ENCODE measurements at regions not wholly inside any gene's neighbourhood (a gene's known extent, or its start where the extent isn't known, plus 50 kb on each side); places are given as distances from the start of the nearest gene placed in this dataset.

DNA sequence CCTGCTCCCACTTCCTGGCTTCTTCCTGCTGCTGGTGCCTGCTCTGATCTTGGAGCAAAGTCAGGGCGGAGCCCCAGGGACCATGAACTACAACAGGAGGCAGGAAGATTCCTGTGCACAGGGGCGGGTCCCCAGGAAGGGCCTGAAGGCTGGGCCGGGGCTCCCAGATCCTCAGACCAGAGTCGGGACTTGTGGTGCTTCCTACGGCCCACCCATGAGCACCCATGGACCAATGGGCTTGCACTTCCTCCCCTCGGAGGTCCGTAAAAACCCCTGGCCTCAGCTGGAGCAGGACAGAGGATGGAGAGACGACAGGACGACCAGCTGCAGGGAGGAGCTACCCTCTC is 1287.1 kb downstream of the TMEM121 start:
- DNase-seq, result no peak

DNA sequence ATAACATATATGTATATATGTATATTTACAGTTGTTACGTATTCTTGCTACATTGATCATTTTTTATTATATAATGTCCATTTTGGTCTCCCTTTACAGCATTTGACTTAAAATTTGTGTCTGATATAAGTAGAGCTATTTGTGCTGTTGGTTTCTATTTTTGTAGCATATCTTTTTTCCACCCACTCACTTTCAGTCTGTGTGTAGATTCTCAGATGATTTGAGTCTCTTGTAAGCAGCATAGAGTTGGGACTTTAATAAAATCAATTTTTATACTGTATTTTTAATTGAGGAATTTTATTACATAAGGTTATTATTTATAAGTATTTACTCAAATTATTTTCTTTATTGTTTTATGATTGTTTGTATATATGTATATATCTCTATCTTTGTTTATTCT is 1293.7 kb downstream of the TMEM121 start:
- no peak for DNase-seq

DNA sequence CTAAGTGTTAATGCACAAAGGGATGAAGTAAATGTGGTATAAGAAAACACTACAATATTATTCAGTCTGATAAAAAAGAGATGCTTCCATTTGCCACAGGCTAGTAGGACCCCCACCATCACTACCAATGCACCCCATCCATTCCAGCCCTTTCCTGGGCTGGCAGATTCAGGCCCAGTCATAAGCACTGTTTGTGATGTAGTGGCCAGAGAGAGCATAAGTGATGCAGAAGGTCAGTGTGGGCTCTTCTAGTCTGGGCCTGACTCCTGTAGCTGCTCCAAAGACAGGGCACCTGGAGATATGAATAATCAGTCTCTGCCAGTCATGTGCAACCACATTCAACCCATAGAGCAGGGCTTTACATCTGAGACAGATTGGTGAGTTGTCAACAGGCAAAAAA is 1294.7 kb downstream of the TMEM121 start:
- DNase-seq, result no peak

DNA sequence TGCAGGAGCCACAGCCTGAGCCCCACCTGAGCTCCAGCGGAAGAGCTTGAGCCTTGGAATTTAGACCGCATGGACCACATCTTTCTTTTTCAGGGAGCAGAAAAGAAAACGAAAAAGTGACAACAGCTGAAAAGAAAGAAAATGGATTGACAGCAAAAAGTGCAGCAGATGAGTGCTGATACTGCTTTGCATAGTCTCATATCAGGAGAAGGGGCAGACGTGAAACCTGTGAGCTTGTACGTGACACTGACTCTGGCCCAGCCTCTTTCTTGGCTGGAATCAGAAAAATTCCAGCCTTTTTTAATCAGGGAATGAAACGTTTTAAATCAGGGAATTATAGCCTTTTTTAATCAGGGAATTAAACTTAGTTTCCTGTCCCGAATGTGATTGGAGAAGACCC is 1296.5 kb downstream of the TMEM121 start:
- DNase-seq, result no peak

DNA sequence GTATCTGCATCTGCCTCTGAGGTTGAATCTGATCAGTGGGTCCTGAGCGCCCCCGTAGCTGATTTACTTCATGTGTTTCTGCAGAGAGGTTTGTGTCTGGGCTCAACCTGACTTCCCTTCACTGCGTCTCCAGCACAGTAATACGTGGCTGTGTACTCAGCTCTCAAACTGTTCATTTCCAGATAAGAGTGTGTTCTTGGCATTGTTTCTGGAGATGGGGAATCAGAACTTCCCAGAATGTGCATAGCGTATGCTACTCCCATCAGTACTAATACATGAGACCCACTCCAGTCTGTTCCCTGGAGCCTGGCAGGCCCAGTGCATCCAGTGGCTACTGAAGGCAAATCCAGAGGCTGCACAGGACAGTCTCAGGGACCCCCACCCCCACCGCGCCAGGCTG is 1297.2 kb downstream of the TMEM121 start:
- DNase-seq, result no peak

DNA sequence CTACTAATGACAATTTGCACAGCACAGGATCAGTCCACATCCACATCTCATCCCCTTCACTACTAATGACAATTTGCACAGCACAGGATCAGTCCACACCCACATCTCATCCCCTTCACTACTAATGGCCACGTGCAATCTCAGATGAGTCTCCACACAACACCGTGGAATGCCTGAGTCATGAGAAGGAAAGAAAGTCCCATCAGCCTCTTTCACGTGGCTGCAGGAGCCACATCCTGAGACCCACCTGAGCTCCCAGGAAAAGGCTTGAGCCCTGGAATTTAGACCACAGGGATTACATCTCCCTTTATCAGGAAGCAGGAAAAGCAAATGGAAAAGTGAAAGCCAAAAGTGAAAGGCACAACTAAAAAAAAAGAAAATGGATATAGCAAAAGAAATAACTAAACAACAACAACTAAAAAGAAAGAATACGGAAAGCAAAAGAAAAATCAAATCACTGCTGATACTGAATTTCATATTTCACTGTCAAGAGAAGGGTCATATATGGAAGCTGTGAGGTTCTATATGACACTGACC is 1300.5 kb downstream of the TMEM121 start:
- no peak for DNase-seq

DNA sequence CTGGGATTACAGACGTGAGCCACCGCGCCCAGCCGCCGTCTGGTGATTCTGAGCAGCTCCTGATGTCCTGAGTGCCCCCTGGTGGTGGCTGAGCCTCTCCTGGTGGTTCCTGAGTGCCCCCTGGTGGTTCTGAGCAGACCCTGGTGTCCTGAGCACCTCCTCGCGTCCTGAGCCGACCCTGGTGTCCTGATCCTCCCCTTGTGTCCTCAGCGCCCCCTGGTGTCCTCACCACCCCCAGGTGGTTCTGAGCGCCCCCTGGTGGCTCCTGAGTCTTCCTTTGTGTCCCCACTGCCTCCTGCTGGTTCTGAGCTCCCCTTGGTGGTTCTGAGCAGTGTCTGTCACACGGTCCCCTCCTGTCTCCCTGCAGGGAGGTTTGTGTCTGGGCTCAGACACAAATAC is 1304.9 kb downstream of the TMEM121 start:
- no peak for DNase-seq

DNA sequence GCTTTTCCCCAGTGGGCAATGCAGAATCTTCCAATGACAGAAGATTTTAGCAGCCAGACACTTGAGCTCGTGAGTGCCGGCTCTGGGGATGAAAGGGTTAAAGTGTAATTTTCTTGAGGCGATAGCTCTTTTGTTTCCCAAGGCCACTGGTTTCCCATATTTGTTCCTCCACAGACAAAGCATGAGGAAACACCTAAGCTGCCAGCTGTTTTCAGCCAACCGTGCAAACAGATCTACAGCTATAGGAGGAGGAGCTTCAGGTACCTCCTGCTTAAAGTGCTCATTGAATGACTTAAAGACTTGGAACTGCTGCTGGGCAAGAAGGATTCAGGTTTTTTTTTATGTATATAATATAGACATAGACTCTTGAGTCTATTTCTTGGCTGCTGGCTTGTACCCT is 1311.5 kb downstream of the TMEM121 start:
- no peak for DNase-seq

DNA sequence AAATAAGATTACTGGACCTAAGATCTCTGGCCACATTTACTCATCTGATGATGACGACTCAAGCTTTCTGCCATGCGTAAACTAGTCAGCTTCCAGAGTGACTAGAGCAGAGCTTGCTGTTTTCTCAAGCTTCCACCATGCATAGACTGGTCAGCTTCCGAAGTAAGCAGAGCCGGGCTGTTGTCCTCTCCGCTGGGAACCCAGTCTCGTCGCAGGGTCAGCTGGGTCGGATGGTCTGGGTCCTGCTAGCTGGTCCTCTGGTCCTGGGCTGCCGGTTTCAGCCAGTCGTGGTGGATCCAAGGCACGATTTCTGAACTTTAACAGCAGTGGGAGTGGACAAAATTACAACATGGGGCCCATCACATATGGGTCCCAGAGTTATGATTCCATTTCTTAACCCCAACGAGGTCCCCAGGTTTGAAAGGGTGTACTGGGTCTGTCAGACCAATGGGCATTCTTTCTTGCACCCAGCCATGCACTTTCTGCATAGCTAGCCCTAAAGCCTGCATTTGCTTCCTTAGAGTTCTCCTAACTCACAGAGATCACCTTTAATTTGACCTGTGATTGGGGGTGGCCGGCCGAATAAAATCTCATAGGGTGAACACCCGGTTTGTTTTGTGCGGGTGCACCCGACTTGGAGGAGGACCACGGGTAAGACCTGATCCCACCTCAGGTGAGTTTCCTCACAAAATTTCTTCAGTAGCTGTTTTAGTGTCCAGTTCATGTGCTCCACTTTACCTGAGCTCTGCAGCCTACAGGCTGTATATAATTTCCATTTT is 1312.8 kb downstream of the TMEM121 start:
- no peak for DNase-seq

DNA sequence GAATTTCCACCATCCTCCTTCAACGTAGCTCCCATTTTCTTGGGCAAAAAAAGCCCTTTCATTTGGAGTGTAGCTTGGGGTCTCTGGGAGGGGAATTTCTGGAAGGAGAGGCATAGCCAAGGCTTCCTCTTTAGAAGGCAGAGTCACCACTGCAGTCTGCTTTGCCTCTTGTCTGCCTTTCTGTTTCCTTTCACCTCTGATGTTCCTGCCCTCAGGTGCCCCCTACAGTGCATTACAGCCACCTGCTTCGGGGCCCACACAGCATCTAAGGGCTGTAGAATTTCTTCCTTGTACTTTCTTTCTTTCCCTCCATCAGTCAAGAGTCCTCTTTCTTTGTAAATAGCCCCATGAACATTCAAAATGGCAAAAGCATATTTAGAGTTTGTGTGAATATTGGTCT is 1313.9 kb downstream of the TMEM121 start:
- no peak for DNase-seq

DNA sequence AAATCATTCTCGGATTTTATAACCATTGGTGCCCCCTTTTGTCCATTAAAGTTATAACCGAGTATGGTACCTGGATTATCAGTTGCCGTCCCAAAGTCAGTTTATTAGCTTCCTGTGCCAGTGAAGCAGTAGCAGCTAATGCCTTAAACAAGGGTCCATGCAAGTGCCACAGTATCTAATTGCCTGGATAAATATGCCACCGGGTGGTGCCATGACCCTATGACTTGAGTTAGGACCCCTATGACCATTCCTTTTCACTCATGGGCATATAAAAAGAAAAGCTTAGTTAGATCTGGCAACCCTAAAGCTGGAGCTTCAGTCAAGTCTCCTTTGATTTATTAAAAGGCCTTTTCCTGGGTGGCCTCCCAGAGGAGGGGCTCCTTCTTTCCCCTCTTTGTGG is 1314.6 kb downstream of the TMEM121 start:
- no peak for DNase-seq

DNA sequence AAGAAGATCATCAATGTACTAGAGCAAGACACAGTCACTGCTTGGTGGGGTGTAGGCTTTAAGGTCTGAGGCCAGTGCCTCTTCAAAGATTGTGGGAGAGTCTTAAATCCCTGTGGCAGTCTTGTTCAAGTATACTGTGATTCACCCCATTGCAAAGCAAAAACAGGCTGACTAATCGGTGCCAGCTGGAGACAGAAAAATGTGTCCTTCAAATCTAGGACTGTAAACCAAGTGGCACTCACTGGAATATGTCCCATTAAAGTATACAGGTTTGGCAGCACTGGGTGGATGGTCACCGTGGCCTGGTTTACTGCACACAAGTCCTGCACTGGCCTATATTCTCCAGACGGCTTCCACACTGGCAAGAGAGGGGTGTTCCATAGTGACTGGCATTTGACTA is 1315.3 kb downstream of the TMEM121 start:
- DNase-seq, result no peak

DNA sequence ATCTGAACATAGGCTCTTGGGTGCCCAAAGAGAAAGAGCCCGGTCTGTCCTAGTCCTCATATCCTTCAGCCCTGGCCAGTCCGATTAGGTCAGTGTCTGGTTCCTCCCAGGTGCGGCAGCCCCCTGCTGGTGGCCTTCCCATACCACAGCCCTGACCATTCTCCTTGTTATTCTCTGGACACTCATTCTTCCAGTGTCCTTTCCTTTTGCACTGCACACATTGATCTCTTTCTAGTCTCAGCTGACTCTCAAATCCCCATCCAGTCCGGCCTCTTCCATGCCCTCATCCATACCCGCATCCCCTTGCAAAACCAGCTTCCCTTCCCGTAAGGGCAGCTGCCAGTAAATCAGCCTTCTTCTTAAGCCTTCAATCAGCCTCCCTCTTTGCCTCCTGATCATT is 1316.3 kb downstream of the TMEM121 start:
- DNase-seq, result no peak

DNA sequence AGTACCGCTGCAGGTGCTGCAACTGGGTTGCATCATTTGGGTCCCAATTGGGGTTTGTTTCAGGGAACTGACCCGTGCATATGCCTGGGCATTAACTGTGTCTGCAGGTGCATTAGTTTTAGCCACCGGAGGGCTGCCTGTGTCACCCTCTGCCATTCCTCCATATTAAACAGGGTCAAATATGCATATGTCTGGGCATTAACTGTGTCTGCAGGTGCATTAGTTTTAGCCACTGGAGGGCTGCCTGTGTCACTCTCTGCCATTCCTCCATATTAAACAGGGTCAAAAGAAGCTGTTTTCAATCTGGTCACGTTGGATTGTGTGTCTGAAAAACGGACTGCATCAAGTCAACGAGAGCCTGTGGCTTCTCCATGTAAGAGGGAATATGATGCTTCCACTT is 1317.0 kb downstream of the TMEM121 start:
- no peak for DNase-seq

DNA sequence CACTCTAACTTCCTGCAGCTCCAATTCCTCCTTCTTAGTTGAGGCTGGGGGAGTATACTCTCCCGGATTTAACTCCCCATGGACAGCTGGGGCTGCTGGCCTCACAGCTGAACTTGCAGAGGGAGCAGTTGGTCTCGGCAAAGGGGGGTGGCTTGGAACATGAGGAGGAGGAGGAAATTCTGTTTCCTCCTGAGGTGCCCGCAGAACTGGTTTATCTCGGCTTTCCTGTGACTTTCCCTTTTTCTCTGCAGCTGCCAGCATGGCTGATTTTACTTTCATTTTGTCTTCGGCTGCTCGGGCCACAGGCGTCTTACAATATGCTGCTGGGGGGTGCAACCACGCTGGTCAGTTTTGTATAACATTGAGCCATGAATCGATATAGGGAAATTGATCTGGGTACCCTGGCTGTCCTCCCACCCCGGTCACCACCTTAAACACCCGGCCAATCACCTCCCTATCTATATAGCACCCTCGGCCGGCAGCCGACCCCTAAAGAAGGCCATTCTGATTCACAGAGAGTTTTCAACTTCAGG is 1317.6 kb downstream of the TMEM121 start:
- DNase-seq, result peak; percentile 61

DNA sequence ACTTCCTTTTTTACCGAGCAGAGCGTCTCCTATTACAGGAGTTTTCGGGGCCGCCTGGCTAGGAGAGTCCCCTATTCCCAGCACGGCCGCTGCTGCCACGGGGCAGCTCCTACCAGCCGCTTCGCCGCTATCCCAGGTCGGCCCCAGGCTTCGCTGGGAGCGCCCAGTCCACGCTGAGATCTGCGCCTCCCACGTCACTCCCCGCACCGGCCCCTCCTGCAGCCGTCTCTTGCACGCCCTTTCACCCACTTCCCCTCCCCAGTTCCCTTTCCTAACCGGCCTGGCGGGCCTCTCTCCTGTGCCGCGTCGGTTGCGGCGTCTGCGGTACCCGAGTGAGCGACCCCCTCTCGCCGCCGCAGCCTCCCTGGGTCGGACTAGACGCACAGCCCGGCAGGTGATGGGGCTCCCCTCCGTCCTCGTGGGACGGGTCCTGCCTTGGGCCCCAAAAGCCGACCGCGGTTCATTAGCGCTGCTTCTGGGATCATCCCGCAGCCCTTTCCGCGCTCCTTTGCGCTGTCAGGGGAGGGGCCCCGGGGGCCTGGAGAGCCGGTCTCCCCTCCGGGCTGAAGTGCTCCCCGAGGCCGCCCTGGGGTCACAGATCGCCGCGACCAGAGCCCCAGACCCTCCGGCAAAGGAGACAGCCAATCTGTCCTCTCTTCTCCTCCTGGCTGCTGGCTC is 1318.4 kb downstream of the TMEM121 start:
- DNase-seq, result peak; percentile 52

DNA sequence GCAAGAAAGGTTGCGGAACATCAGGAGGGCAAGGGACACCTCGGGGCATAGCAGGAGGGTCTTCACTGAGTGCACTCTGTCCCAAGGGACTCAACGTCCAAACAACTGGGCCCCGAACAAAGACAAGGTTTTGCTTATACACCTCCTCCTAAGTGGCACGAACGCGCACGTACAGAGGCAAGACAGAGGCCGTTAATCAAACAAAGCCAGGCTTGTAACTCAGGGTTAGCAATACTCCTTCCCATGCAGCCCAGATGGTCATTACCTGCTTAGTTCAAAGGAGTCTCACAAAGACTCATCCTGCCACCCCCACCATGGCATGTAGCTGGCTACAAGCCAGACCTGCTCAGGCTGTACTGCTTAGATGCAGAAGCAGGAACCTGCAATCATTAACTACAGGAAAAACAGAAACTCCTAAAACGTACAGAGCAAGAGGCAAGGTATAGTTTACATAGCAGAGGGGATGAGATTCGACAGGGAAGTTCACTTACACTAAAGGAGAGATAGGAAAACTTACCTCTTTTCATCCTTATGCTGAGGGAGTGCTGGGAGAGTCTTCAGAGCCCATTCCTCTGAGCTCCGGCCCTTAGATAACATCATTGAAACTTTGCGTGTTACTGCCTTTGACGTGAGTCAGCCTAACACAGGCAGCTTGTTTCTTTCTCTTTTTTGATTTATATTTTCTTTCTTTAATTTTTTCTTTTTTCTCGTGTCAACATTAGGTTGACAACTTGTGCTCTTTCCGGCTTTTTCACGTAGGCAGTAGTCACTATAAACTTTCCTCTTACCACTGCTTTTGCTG is 1319.1 kb downstream of the TMEM121 start:
- DNase-seq, result no peak

DNA sequence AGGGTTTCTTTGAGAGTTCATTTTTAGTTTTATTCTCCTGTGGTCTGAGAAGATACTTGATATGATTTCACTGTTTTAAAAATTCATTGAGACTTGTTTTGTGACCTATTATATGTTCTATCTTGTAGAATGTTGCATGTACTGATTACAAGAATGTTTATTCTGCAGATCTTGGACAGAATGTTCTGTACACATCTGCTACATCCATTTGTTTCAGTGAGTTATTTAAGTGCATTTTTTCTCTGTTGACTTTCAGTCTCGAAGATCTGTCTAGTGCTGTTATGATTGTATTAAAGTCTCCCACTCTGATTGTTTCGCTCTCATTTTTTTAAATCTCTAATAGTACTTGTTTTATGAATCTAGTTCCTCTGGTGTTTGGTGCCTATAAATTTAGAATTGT is 1319.8 kb downstream of the TMEM121 start:
- DNase-seq, result no peak

DNA sequence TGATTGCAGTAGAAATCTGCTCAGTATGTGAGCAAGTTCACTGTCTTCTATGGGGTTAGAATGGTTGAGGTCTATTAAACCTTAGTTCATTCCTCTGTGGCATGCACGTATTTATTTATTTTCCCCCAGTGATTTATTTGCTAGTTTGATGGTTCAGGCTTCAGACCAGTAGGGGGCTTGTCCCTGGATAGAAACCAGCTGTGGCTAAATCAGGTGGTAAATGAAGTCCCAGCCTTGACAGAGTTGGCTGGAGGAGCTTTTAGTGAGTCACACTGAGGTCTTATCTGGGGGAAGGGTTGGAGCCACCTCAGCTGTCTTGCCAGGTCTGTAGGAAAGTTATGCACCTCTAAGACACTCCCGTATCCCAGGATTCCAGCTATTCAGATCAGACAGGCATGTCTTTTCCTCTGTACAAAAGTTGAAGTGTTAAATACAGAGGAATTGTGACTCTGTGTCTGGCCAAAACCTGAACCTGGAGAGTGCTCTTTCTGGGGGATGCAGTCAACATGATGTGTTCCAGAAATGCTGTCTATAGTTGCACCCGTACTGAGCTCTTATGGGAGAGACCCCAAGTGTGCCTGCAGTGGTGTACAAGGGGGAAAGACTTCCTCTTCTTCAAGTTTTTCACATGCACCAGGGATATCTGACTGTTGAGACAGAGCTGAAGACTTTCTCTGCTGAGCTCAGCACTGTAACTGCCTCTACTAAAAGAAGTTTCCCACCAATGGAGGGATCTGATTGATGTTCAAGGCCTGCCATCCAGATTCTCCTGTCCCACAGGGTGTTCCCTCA is 1322.1 kb downstream of the TMEM121 start:
- no peak for DNase-seq

DNA sequence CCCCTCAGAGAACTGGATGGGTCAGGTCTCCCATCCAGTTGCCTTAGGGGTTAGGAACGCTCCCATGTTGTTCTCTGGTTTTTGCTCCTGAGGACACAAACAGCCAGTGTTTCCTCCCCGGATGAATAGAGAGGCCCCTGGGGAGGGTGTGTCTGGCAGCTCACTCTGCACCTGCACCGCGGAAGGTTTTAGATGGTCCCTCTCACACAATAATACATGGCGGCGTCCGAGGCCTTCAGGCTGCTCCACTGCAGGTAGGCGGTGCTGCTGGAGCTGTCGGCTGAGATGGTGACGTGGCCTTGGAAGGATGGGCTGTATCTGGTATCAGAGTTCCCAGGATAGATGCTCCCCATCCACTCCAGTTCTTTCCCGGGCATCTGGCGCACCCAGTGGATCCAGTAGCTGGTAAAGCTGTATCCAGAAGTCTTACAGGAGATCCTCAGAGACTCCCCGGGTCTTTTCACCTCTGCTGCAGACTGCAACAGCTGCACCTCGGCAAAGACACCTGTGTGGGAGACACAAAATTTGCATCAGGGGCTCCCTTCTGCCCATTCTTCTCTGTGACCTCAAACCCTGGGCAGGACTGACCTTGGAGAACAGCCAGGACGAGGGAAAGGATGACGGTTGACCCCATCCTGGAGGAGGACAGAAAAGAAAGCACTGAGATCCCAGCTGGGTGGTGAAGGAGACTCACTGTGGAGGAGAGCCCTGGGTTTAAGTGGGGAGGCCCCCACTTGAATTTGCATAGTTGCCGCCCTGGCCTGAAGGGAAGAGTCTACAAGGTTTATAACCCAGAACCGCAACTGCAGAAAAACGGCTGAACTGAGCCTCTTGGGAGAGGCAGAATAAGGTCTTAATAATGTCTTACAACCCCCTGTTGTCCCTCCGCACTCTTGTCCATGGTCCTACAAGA is 1324.8 kb downstream of the TMEM121 start:
- DNase-seq, result no peak

All from GF-D8 (cell line).